Activated CD4-positive, alpha-beta T cell treated with anti-CD3 and anti-CD28 coated beads, Interleukin-2, amount 50 U/mL, for 48 hours (primary cell): ENCODE measurements at regions not wholly inside any gene's neighbourhood (a gene's known extent, or its start where the extent isn't known, plus 50 kb on each side); places are given as distances from the start of the nearest gene placed in this dataset.

Experiments
- DNase-seq, 2 experiments: peaks; one replicate each; pipeline ENCODE4 v3.0.0-alpha.2; 2020

GRCh38 chr6:168227840-168228239 is 91.7 kb downstream of the DACT2 start:
- no peak for DNase-seq

DNA sequence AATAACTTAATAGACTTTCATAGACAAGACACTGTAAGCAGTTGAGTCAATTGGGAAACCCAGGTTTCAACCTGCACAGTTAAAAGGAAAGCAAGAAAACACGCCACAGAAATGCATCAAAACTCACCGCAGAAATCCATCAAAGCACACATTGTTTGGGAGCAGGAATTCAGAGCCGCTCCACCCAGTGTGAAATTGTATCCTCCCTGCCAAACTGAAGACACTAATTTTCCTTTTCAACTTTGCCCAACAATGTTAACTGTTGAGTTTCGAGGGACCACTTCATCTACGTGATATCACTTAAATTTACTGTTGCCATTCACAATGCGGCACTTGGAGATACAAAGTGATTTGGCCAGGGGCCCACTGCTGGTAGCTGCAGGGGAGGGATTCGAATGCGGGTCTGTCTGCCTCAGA is 92.7 kb downstream of the DACT2 start:
- DNase-seq: no peak

GRCh38 chr6:168226061-168226752 is 93.4 kb downstream of the DACT2 start:
- no peak for DNase-seq

DNA sequence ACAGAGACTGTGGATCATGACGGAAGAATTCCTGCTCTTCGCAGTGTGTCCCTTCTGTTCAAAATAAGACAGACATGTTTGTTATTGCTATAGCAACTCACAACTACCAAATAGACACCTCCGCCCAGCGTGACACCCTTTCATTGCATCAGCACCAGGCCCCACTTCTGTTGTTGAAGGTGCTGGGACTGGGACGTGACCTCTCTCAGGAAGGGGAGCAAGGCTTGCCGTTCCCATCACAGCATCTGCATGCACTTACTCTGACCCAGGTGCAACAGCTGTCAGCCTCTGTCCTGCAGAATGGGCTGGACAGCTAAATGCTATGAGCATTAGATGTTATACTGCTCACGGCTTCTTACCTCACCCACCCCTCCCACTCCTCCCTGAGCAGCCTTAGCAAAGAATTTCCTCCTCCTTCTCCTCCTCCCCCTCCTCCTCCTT is 94.1 kb downstream of the DACT2 start:
- no peak for DNase-seq

GRCh38 chr6:168223755-168224154 is 95.8 kb downstream of the DACT2 start:
- no peak for DNase-seq

GRCh38 chr6:168223150-168223549 is 96.4 kb downstream of the DACT2 start:
- no peak for DNase-seq

DNA sequence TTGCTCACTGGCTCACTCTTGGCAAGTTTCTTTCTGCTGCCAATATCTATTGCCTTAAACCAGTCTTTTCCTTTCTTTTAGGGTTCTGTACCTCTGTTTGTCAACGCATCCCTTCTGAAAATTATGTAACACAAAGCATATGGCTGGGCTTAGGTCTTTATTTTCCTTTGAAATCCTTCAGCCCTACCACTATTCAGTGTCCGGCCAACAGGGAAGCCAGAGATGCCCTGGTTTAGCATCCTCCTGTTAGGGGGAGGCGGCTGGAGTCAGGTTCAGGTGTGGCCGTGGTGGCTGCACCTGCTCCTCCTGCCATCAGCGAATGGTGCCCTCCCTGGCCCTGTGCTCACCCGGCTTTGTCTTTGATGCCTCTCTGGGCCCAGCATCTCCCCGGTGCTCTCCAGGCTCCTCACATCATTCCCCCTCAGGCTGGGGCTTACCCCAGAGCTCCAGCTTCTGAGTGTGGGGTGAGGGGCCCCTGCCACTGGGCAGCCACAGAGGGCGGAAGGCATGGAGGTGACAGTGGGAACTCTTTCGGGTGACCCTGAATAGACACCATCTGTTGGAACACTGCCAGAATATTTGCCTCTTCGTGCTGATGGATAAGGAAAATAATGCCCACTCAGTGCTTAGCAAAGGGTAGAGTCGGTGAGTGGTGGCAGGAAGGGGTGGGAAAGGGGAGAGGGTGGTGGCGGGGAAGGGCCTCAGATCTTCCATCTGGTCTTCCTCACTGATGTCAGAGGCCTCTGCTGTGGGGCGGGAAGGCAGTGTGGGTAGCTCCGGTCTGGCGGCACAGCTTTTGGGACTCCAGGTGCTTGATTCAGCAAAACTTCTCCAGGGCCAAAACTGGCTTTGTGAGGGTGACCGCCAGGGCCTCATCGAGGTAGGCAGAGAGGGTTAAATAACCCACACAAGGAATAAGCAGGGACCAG is 97.2 kb downstream of the DACT2 start:
- DNase-seq: no peak

GRCh38 chr6:168221497-168222079 is 98.0 kb downstream of the DACT2 start:
- no peak for DNase-seq

- no peak for DNase-seq
Measured at GRCh38 chr6:168221000-168221399, 98.6 kb downstream of the DACT2 start.

GRCh38 chr6:168219804-168220203 is 99.8 kb downstream of the DACT2 start:
- no peak for DNase-seq

- no peak for DNase-seq
Measured at GRCh38 chr6:168218785-168219566, 100.6 kb downstream of the DACT2 start.

GRCh38 chr6:168217880-168218537 is 101.6 kb downstream of the DACT2 start:
- no peak for DNase-seq

DNA sequence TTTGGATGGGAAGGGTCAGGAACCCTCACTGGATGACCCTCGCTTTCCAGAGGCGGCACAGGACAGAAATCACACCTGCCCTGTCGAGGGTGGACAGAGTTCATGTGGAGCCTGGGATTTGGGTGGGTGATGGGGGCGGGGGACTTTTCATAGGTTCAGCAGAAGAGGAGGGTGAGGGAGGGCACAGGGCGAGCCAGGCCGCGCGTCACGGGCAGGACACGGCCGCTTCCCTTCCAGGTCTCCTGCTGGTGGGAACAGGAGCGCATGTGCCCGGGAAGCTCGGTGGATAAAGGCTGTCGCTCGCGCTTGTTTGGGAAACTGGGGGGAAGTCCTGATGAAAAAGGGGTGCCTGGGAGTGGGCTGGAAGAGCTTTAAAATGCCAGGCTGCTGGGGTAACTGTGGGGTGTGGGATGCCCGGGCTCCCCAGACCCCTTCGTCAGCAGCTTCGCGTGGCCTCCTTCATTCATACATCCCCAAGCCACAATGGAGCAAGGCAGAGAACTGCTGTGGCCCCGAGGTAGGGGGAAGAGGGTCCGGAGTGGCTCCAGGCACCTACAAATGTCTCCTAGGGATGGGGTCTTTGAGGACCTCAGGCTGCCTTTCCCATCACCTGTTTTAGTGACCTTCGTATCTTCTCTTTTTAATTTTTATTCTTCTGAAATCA is 102.2 kb downstream of the DACT2 start:
- no peak for DNase-seq

- DNase-seq: no peak
Measured at GRCh38 chr6:168216751-168217191, 102.8 kb downstream of the DACT2 start.

- DNase-seq: no peak
Measured at GRCh38 chr6:168216117-168216516, 103.5 kb downstream of the DACT2 start.

DNA sequence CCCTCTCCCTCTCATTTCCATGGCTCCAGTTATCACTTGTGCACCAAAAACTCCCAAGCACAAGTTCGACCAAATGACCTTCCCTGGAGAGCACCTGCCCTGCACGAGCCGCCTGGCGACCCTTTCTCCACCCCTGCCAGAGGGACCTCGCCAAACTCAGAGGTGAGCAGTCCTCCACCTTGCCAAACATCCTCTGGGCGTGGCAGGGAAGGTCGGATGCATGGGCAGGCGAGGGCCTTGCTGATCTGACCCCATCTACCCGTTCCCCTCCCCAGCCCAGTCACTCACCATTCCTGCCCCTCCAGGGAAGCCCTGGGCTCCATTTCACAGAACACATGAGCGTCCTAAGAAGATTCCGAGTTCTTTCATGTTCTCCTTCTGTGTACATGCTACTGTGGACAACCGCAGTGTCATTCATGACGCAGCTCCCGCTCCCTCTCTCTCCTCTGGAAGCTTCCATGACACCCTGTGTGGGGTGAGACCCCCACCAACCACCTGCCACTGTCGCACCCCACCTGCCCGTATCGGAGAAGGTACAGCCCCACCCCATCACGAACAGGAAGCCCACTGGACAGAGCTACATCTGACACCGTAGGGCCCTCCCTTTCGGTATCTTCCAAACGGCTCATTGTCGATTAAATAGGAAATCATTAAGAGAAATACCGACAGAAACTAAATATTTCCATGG is 104.3 kb downstream of the DACT2 start:
- no peak for DNase-seq

- no peak for DNase-seq
Measured at GRCh38 chr6:168214586-168215104, 104.9 kb downstream of the DACT2 start.

GRCh38 chr6:168213121-168213524 is 106.5 kb downstream of the DACT2 start:
- no peak for DNase-seq

- DNase-seq: no peak
Measured at GRCh38 chr6:168212362-168212761, 107.2 kb downstream of the DACT2 start.

DNA sequence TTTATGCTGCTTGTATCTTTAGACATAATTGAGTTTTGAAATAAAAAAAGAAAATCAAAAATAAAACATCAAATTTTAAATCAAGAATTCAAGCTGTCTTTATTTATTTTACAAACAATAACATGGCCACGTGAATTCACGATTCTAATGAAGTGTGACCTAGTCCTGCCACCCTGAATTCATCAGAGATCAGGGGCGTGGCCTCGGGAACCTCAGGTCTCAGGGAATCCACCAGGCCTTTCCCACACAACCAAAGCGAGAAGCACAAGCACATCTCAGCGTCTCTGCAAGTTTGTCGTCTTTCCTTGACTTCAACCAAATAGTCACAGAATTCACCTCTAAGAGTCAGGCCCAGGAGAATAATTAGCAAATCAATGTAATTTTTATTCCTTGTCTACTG is 107.9 kb downstream of the DACT2 start:
- no peak for DNase-seq
